GM12865 (cell line): ENCODE measurements at regions not wholly inside any gene's neighbourhood (a gene's known extent, or its start where the extent isn't known, plus 50 kb on each side); places are given as distances from the start of the nearest gene placed in this dataset.
"Not testable (repeated sequence)": the region's sequence is repeated elsewhere in the genome, so short reads cannot be mapped to it uniquely, and the experiment has no call there.

ENCODE experiments used
- DNase-seq: peaks from one replicate; pipeline ENCODE4 v3.0.0; 2010; ENCODE audit warnings: low read depth
- H3K4me3 ChIP-seq: 2 replicates; pipeline ENCODE4 v1.5.1; 2011; ENCODE audit warnings: mild to moderate bottlenecking, low read depth, low read length, control low read depth
- CTCF ChIP-seq: IDR thresholded peaks from 2 replicates; pipeline ENCODE4 v1.5.1; 2011; ENCODE audit warnings: low read length, control low read depth, low read depth, inconsistent platforms; ENCODE audit not compliant: insufficient read depth; ENCODE audit errors: missing control alignments

GRCh38 chr6:86205980-86206379 lies 563.3 kb upstream of the SYNCRIP start:
- no peak for TF ChIP-seq CTCF
- DNase-seq, result no peak
- no peak overlapping the region for H3K4me3 ChIP-seq

DNA sequence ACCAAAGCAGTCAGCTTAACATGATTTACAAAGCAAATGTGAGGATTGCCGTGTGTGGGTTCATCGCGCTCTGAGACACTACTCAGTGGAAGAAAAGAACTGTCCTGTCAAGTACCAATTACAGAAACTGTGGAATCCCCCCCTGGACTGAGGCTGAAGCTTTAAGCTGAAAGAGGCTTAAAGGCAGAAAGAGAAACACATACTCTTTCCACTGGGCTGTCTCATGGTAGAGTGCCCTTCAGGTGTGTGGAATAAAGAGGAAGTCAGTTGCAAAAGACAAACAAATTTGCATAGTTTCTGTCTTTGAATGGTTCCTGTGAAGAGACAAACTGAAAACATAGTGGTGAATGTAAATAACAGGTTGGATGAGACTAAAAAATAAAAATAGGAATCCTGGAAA lies 560.4 kb upstream of the SYNCRIP start:
- TF ChIP-seq CTCF, result no peak
- H3K4me3 ChIP-seq, result no peak overlapping the region

GRCh38 chr6:86193821-86194220 lies 551.1 kb upstream of the SYNCRIP start:
- no peak for DNase-seq
- H3K4me3 ChIP-seq, result no peak overlapping the region
- no peak for TF ChIP-seq CTCF

More for the DNA sequence above, 560.4 kb upstream of the SYNCRIP start:
- DNase-seq, result no peak

DNA sequence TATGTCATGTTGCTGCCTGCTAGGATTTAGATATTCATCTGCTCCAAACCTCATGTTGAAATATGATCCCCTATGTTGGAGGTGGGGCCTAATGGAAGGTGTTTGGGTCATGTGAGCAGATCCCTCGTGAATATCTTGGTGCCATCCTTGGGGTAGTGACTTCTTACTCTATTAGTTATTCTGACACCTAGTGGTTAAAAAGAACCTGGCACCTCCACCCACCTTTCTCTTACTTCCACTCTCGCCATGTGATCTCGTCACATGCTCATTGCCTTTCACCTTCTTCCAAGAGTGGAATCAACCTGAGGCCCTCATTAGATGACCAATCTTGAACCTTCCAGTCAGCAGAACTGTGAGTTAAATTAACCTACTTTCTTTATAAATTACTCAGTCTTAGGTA lies 549.4 kb upstream of the SYNCRIP start:
- DNase-seq, result peak; percentile 62

DNA sequence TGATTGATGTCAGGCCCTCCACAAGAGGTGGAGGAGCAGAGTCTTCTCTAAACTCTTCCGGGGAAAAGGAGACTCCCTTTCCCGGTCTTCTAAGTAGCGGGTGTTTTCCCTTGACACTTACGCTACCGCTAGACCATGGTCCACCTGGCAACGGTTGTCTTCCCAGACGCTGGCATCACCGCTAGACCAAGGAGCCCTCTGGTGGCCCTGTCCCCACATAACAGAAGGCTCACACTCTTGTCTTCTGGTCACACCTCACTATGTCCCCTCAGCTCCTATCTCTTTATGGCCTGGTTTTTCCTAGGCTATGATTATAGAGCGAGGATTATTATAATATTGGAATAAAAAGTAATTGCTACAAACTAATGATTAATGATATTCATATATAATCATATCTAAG lies 532.5 kb upstream of the SYNCRIP start:
- not testable (repeated sequence) for H3K4me3 ChIP-seq
- peak; percentile 32 for DNase-seq
- TF ChIP-seq CTCF, result peak; percentile 38

More for the DNA sequence above, 549.4 kb upstream of the SYNCRIP start:
- H3K4me3 ChIP-seq, result no peak overlapping the region
- peak; percentile 52 for TF ChIP-seq CTCF

- H3K4me3 ChIP-seq, result no peak overlapping the region
- TF ChIP-seq CTCF, result no peak
- DNase-seq, result no peak
Observed at GRCh38 chr6:86154852-86155251, 512.2 kb upstream of the SYNCRIP start.

GRCh38 chr6:86153521-86153920 lies 510.8 kb upstream of the SYNCRIP start:
- TF ChIP-seq CTCF, result no peak
- DNase-seq, result no peak
- H3K4me3 ChIP-seq, result no peak overlapping the region
